ENCODE measurements at regions not wholly inside any gene's neighbourhood (a gene's known extent, or its start where the extent isn't known, plus 50 kb on each side); places are given as distances from the start of the nearest gene placed in this dataset.

GRCh38 chr1:208595745-208596144 lies 351.6 kb upstream of the PLXNA2 start:
- H3K4me1 Mint-ChIP-seq: peaks cover 32% of the 10 kb centered on the region
- Histone ChIP-seq H2AFZ (no peak overlapping the region), H3K4me3 (no peak overlapping the region), H3K4me1 (ENCODE audit: insufficient read depth) (peaks cover 22% of the 10 kb centered on the region), H3F3A (replicated peaks; ENCODE audit: low read depth) (no peaks in the 10 kb centered on the region), H3K27me3 (ENCODE audit: insufficient read depth) (no peaks in the 10 kb centered on the region), H3K79me2 (replicated peaks; ENCODE audit: insufficient read depth) (no peaks in the 10 kb centered on the region), H3K36me3 (ENCODE audit: insufficient read depth) (no peaks in the 10 kb centered on the region), H3K4me2 (no peak overlapping the region), H4K20me1 (replicated peaks; ENCODE audit: insufficient read depth) (no peaks in the 10 kb centered on the region), H3K9me2 (ENCODE audit: insufficient read depth) (no peaks in the 10 kb centered on the region), H3K27ac (ENCODE audit: low read depth) (no peak overlapping the region)
- H3K36me3 Mint-ChIP-seq (ENCODE audit: low read depth): no peaks in the 10 kb centered on the region
- H3K27me3 Mint-ChIP-seq (ENCODE audit: insufficient read depth, low read depth, poor library complexity): peaks cover under 1% of the 10 kb centered on the region
- DNase-seq (ENCODE audit: low spot score) (no peak), ATAC-seq (no peak)
- H3K27ac Mint-ChIP-seq: no peak overlapping the region
- H3K9me3 Mint-ChIP-seq: no peaks in the 10 kb centered on the region
- TF ChIP-seq JUNB (IDR thresholded peaks at IDR 0.05; ENCODE audit: unreplicated experiment) (no peak), ZNF462 (CRISPR knock-in tag; IDR thresholded peaks at IDR 0.05) (no peak), ZNF114 (CRISPR knock-in tag; IDR thresholded peaks at IDR 0.05) (no peak), NANOG (IDR thresholded peaks at IDR 0.05; ENCODE audit: borderline replicate concordance) (no peak), EZH2 (IDR thresholded peaks at IDR 0.05; ENCODE audit: low read depth, unreplicated experiment) (no peak)
- H3K4me3 Mint-ChIP-seq: no peak overlapping the region

GRCh38 chr1:208597571-208597970 lies 353.4 kb upstream of the PLXNA2 start:
- H3K27me3 ChIP-seq (ENCODE audit: insufficient read depth): no peaks in the 10 kb centered on the region
- no peaks in the 10 kb centered on the region for H4K20me1 ChIP-seq (replicated peaks; ENCODE audit: insufficient read depth)
- no peak overlapping the region for H3K27ac ChIP-seq (ENCODE audit: low read depth)
- peaks cover 3% of the 10 kb centered on the region for H3K27me3 Mint-ChIP-seq (ENCODE audit: insufficient read depth, low read depth, poor library complexity)
- H3K36me3 Mint-ChIP-seq (ENCODE audit: low read depth): no peaks in the 10 kb centered on the region
- no peaks in the 10 kb centered on the region for H3K9me3 Mint-ChIP-seq
- H3K4me3 ChIP-seq: no peak overlapping the region
- no peaks in the 10 kb centered on the region for H3F3A ChIP-seq (replicated peaks; ENCODE audit: low read depth)
- no peak for ATAC-seq
- no peak overlapping the region for H2AFZ ChIP-seq
- H3K27ac Mint-ChIP-seq: no peak overlapping the region
- no peaks in the 10 kb centered on the region for H3K79me2 ChIP-seq (replicated peaks; ENCODE audit: insufficient read depth)
- no peaks in the 10 kb centered on the region for H3K9me2 ChIP-seq (ENCODE audit: insufficient read depth)
- peaks cover 40% of the 10 kb centered on the region for H3K4me1 ChIP-seq (ENCODE audit: insufficient read depth)
- DNase-seq (ENCODE audit: low spot score): no peak
- H3K4me2 ChIP-seq: no peak overlapping the region
- H3K4me1 Mint-ChIP-seq: peaks cover 49% of the 10 kb centered on the region
- H3K4me3 Mint-ChIP-seq: no peak overlapping the region
- no peaks in the 10 kb centered on the region for H3K36me3 ChIP-seq (ENCODE audit: insufficient read depth)
- TF ChIP-seq REST (IDR thresholded peaks at IDR 0.05; ENCODE audit: unreplicated experiment) (no peak), POLR2AphosphoS5 (IDR thresholded peaks at IDR 0.05; ENCODE audit: low read depth) (no peak), CREB1 (CRISPR knock-in tag; IDR thresholded peaks at IDR 0.05; ENCODE audit: low read depth) (no peak), ZNF114 (CRISPR knock-in tag; IDR thresholded peaks at IDR 0.05) (no peak), EZH2 (IDR thresholded peaks at IDR 0.05; ENCODE audit: low read depth, unreplicated experiment) (no peak), STAT1 (IDR thresholded peaks at IDR 0.05; ENCODE audit: unreplicated experiment) (no peak)

Data from GM23338 (cell line).